Germinal center (tissue), 1 donor: ENCODE measurements at regions not wholly inside any gene's neighbourhood (a gene's known extent, or its start where the extent isn't known, plus 50 kb on each side); places are given as distances from the start of the nearest gene placed in this dataset.
"Not testable (repeated sequence)": the region's sequence is repeated elsewhere in the genome, so short reads cannot be mapped to it uniquely, and the experiment has no call there.

Experiments used
- DNase-seq: peaks from one replicate; pipeline ENCODE4 v3.0.0; 2012; ENCODE audit warnings: mixed read lengths, low spot score

- no peak for DNase-seq
Observed at GRCh38 chr10:33067917-33068316, 109.9 kb upstream of the ITGB1 start.

- no peak for DNase-seq
Observed at GRCh38 chr10:33067481-33067880, 109.5 kb upstream of the ITGB1 start.

GRCh38 chr10:33066558-33067236 is 108.7 kb upstream of the ITGB1 start:
- DNase-seq, result no peak

GRCh38 chr10:33065111-33065510 is 107.1 kb upstream of the ITGB1 start:
- DNase-seq, result no peak

- DNase-seq, result no peak
Observed at GRCh38 chr10:33064706-33065105, 106.7 kb upstream of the ITGB1 start.

GRCh38 chr10:33057620-33058019 is 99.6 kb upstream of the ITGB1 start:
- DNase-seq, result no peak

GRCh38 chr10:33056828-33057596 is 99.0 kb upstream of the ITGB1 start:
- DNase-seq, result no peak

- no peak for DNase-seq
Observed at GRCh38 chr10:33055625-33056024, 97.6 kb upstream of the ITGB1 start.

GRCh38 chr10:33052915-33053810 is 95.1 kb upstream of the ITGB1 start:
- DNase-seq, result no peak

- DNase-seq, result no peak
Observed at GRCh38 chr10:33052263-33052875, 94.3 kb upstream of the ITGB1 start.

GRCh38 chr10:33049963-33050920 is 92.2 kb upstream of the ITGB1 start:
- DNase-seq, result not testable (repeated sequence)

GRCh38 chr10:33048223-33048622 is 90.2 kb upstream of the ITGB1 start:
- no peak for DNase-seq

GRCh38 chr10:33047655-33048054 is 89.6 kb upstream of the ITGB1 start:
- DNase-seq, result no peak

- DNase-seq, result no peak
Observed at GRCh38 chr10:33046792-33047191, 88.8 kb upstream of the ITGB1 start.

GRCh38 chr10:33045421-33045820 is 87.4 kb upstream of the ITGB1 start:
- no peak for DNase-seq

GRCh38 chr10:33042565-33042964 is 84.5 kb upstream of the ITGB1 start:
- DNase-seq, result no peak

GRCh38 chr10:33041783-33042437 is 83.9 kb upstream of the ITGB1 start:
- no peak for DNase-seq

- DNase-seq, result no peak
Observed at GRCh38 chr10:33040436-33040835, 82.4 kb upstream of the ITGB1 start.

- no peak for DNase-seq
Observed at GRCh38 chr10:33039181-33039580, 81.2 kb upstream of the ITGB1 start.

GRCh38 chr10:33038672-33039071 is 80.6 kb upstream of the ITGB1 start:
- DNase-seq, result no peak
